Neural cell (in vitro differentiated cells): ENCODE measurements at regions not wholly inside any gene's neighbourhood (a gene's known extent, or its start where the extent isn't known, plus 50 kb on each side); places are given as distances from the start of the nearest gene placed in this dataset.

Source experiments
- H2AFZ ChIP-seq: fragments of 200-600, 300-800 bp; sonication (generic), shearing (Covaris generic); 2 replicates; pipeline ENCODE4 v1.6.0; 2014; ENCODE audit warnings: low read depth, mild to moderate bottlenecking, antibody characterized with exemption, low read length, moderate library complexity
- H3F3A ChIP-seq: fragments of 200-600 bp; shearing (Covaris generic); 2 replicates; pipeline ENCODE4 v1.6.1; 2016; ENCODE audit warnings: mild to moderate bottlenecking, moderate library complexity, mixed read lengths, antibody characterized with exemption, low read length; ENCODE audit not compliant: insufficient read depth, poor library complexity, severe bottlenecking
- H3K27ac ChIP-seq: fragments of 200-600, 300-800 bp; sonication (generic), shearing (Covaris generic); 2 replicates; pipeline ENCODE4 v1.5.1; 2014; ENCODE audit warnings: mild to moderate bottlenecking, low read length, moderate library complexity
- H3K27me3 ChIP-seq: fragments of 300-800, 200-600 bp; sonication (generic), shearing (Covaris generic); 2 replicates; pipeline ENCODE4 v1.6.0; 2014; ENCODE audit warnings: mild to moderate bottlenecking, low read depth, low read length, moderate library complexity; ENCODE audit not compliant: insufficient read depth
- H3K36me3 ChIP-seq: fragments of 300-800, 200-600 bp; sonication (generic), shearing (Covaris generic); 2 replicates; pipeline ENCODE4 v1.5.1; 2014; ENCODE audit warnings: mild to moderate bottlenecking, antibody characterized with exemption, low read length, moderate library complexity; ENCODE audit not compliant: insufficient read depth
- H3K4me2 ChIP-seq: fragments of 300-800, 200-600 bp; sonication (generic), shearing (Covaris generic); 2 replicates; pipeline ENCODE4 v1.6.0; 2014; ENCODE audit warnings: mild to moderate bottlenecking, low read length
- H3K4me3 ChIP-seq: fragments of 300-800, 200-600 bp; sonication (generic), shearing (Covaris generic); 2 replicates; pipeline ENCODE4 v1.5.1; 2014; ENCODE audit warnings: mild to moderate bottlenecking, low read length, moderate library complexity
- H3K79me2 ChIP-seq: fragments of 200-600 bp; shearing (Covaris generic); replicated peaks from 2 replicates; pipeline ENCODE4 v1.6.0; 2014; ENCODE audit warnings: mild to moderate bottlenecking, low read length, moderate library complexity; ENCODE audit not compliant: insufficient read depth
- H3K9ac ChIP-seq: fragments of 300-800, 200-600 bp; sonication (generic), shearing (Covaris generic); 2 replicates; pipeline ENCODE4 v1.6.1; 2016; ENCODE audit warnings: mild to moderate bottlenecking, low read length, mixed read lengths
- H3K9me2 ChIP-seq: fragments of 200-600 bp; shearing (Covaris generic); 2 replicates; pipeline ENCODE4 v1.6.1; 2016; ENCODE audit warnings: mild to moderate bottlenecking, low read length, mixed read lengths; ENCODE audit not compliant: insufficient read depth
- H3K9me3 ChIP-seq: fragments of 200-600, 300-800 bp; sonication (generic), shearing (Covaris generic); 2 replicates; pipeline ENCODE4 v1.6.1; 2016; ENCODE audit warnings: mild to moderate bottlenecking, mixed run types, low read length, moderate library complexity, mixed read lengths
- H4K20me1 ChIP-seq: fragments of 200-600 bp; shearing (Covaris generic); 2 replicates; pipeline ENCODE4 v1.6.1; 2016; ENCODE audit warnings: mild to moderate bottlenecking, mixed run types; ENCODE audit not compliant: insufficient read depth
- EP300 ChIP-seq: fragments of 450-650 bp; conservative IDR thresholded peaks from 2 replicates; pipeline ENCODE4 v1.6.1; 2014; ENCODE audit warnings: antibody characterized with exemption, mild to moderate bottlenecking, moderate library complexity; ENCODE audit not compliant: poor library complexity, severe bottlenecking
- EZH2 ChIP-seq: fragments of 200-600, 300-800 bp; shearing (Covaris generic), sonication (generic); IDR thresholded peaks from 2 replicates; pipeline ENCODE4 v1.6.1; 2014; ENCODE audit warnings: antibody characterized with exemption, low read length, borderline replicate concordance, mild to moderate bottlenecking; ENCODE audit not compliant: insufficient read depth, poor library complexity, severe bottlenecking
- MXI1 ChIP-seq: fragments of 450-650 bp; conservative IDR thresholded peaks from 2 replicates; pipeline ENCODE4 v1.6.1; 2014; ENCODE audit warnings: antibody characterized with exemption, mild to moderate bottlenecking; ENCODE audit not compliant: poor library complexity, severe bottlenecking
- POLR2AphosphoS5 ChIP-seq: IDR thresholded peaks from 2 replicates; pipeline ENCODE4 v1.6.1; 2012
- RAD21 ChIP-seq: fragments of 450-650 bp; conservative IDR thresholded peaks from 2 replicates; pipeline ENCODE4 v1.6.1; 2014; ENCODE audit warnings: antibody characterized with exemption, mild to moderate bottlenecking, moderate library complexity
- SMC3 ChIP-seq: fragments of 450-650 bp; conservative IDR thresholded peaks from 2 replicates; pipeline ENCODE4 v1.6.1; 2014; ENCODE audit warnings: antibody characterized with exemption, mild to moderate bottlenecking, moderate library complexity; ENCODE audit not compliant: poor library complexity
- TAF1 ChIP-seq: IDR thresholded peaks from 2 replicates; pipeline ENCODE4 v1.6.1; 2012; ENCODE audit warnings: low read depth
- TF ChIP-seq, protein P1 (sequence below): IDR thresholded peaks from 2 replicates; pipeline ENCODE4 v1.6.1; 2012; ENCODE audit warnings: borderline replicate concordance
- TF ChIP-seq, protein P2 (sequence below): fragments of 450-650 bp; IDR thresholded peaks from 2 replicates; pipeline ENCODE4 v1.5.1; 2014; ENCODE audit warnings: antibody characterized with exemption, mild to moderate bottlenecking, moderate library complexity; ENCODE audit not compliant: poor library complexity, severe bottlenecking

DNA sequence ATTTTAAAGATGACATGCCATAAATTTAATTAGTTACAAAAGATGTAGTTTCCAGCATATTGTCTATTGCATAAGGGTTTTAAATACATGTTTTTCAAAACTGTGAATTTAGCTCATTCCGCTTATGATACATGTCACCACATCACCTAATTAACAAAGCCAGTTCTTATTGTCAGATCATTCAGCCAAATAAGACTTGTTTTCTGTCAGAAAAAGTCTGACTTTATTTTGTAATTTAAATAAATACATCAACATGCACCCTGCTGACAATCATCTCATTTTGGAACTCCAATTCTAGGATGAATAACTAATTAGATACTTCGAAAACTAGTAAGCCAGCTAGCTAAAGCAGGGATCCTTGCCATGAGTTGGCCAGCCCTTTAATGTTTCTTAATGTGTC is 110.9 kb upstream of the APP start:
- Histone ChIP-seq H3K4me3 (no peak overlapping the region), H3K4me2 (no peak overlapping the region), H3F3A (no peaks in the 10 kb centered on the region), H2AFZ (no peak overlapping the region), H3K27ac (no peak overlapping the region), H3K36me3 (no peaks in the 10 kb centered on the region), H3K9me3 (no peaks in the 10 kb centered on the region), H4K20me1 (no peaks in the 10 kb centered on the region), H3K9ac (no peak overlapping the region), H3K27me3 (no peaks in the 10 kb centered on the region), H3K9me2 (no peaks in the 10 kb centered on the region), H3K79me2 (no peaks in the 10 kb centered on the region)
- no peak for TF ChIP-seq SMC3
- no peak for TF ChIP-seq EP300
- no peak for TF ChIP-seq EZH2
- no peak for TF ChIP-seq POLR2AphosphoS5
- TF ChIP-seq, protein P1, sequence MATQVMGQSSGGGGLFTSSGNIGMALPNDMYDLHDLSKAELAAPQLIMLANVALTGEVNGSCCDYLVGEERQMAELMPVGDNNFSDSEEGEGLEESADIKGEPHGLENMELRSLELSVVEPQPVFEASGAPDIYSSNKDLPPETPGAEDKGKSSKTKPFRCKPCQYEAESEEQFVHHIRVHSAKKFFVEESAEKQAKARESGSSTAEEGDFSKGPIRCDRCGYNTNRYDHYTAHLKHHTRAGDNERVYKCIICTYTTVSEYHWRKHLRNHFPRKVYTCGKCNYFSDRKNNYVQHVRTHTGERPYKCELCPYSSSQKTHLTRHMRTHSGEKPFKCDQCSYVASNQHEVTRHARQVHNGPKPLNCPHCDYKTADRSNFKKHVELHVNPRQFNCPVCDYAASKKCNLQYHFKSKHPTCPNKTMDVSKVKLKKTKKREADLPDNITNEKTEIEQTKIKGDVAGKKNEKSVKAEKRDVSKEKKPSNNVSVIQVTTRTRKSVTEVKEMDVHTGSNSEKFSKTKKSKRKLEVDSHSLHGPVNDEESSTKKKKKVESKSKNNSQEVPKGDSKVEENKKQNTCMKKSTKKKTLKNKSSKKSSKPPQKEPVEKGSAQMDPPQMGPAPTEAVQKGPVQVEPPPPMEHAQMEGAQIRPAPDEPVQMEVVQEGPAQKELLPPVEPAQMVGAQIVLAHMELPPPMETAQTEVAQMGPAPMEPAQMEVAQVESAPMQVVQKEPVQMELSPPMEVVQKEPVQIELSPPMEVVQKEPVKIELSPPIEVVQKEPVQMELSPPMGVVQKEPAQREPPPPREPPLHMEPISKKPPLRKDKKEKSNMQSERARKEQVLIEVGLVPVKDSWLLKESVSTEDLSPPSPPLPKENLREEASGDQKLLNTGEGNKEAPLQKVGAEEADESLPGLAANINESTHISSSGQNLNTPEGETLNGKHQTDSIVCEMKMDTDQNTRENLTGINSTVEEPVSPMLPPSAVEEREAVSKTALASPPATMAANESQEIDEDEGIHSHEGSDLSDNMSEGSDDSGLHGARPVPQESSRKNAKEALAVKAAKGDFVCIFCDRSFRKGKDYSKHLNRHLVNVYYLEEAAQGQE: no peak
- TF ChIP-seq MXI1: no peak
- no peak for TF ChIP-seq TAF1
- TF ChIP-seq RAD21: no peak
- TF ChIP-seq, protein P2, sequence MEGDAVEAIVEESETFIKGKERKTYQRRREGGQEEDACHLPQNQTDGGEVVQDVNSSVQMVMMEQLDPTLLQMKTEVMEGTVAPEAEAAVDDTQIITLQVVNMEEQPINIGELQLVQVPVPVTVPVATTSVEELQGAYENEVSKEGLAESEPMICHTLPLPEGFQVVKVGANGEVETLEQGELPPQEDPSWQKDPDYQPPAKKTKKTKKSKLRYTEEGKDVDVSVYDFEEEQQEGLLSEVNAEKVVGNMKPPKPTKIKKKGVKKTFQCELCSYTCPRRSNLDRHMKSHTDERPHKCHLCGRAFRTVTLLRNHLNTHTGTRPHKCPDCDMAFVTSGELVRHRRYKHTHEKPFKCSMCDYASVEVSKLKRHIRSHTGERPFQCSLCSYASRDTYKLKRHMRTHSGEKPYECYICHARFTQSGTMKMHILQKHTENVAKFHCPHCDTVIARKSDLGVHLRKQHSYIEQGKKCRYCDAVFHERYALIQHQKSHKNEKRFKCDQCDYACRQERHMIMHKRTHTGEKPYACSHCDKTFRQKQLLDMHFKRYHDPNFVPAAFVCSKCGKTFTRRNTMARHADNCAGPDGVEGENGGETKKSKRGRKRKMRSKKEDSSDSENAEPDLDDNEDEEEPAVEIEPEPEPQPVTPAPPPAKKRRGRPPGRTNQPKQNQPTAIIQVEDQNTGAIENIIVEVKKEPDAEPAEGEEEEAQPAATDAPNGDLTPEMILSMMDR: no peak

DNA sequence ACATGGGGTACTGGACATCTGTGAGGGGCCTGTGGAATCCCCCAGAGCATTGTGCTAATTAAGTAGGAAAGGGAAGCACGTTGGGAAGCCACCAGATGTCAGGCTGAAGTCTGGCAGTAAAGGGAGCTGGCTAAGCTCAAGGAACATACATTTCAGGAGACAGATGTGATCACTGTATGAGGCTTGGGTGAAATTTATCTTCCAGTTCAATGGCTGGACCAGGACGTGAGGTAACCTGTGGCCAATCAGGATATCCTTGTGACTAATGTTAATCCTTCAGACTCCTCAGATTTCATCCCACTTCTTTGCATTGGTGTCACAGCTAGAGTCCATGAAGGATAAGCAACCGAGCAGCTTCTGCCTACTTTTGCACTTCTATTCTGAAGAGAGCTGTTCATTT is 110.2 kb upstream of the APP start:
- Histone ChIP-seq H3K27me3 (no peaks in the 10 kb centered on the region), H2AFZ (no peak overlapping the region), H3K9ac (no peak overlapping the region), H3K9me2 (no peaks in the 10 kb centered on the region), H3F3A (no peaks in the 10 kb centered on the region), H3K79me2 (no peaks in the 10 kb centered on the region), H4K20me1 (no peaks in the 10 kb centered on the region), H3K27ac (no peak overlapping the region), H3K36me3 (no peaks in the 10 kb centered on the region), H3K9me3 (no peaks in the 10 kb centered on the region), H3K4me3 (no peak overlapping the region), H3K4me2 (no peak overlapping the region)
- TF ChIP-seq EZH2 (no peak), MXI1 (no peak), TAF1 (no peak), EP300 (no peak), POLR2AphosphoS5 (no peak), RAD21 (no peak), SMC3 (no peak)
- TF ChIP-seq, protein P1: no peak
- TF ChIP-seq, protein P2: no peak
